ENCODE measurements at regions not wholly inside any gene's neighbourhood (a gene's known extent, or its start where the extent isn't known, plus 50 kb on each side); places are given as distances from the start of the nearest gene placed in this dataset.
"Not testable (repeated sequence)": the region's sequence is repeated elsewhere in the genome, so short reads cannot be mapped to it uniquely, and the experiment has no call there.

DNA sequence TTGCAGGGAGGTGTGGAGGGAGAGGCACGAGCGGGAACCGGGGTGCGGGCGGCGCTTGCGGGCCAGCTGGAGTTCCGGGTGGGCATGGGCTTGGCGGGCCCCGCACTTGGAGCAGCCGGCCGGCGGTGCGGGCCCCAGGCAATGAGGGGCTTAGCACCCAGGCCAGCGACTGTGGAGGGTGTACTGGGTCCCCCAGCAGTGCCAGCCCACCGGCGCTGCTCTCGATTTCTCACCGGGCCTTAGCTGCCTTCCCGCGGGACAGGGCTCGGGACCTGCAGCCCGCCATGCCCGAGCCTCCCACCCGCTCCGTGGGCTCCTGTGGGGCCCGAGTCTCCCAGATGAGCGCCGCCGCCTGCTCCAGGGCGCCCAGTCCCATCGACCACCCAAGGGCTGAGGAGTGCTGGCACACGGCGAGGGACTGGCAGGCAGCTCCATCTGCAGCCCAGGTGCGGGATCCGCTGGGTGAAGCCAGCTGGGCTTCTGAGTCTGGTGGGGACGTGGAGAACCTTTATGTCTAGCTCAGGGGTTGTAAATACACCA, 115.9 kb upstream of the NDN start:
- not testable (repeated sequence) for H3K9me3 Mint-ChIP-seq, H3K4me1 Mint-ChIP-seq, H3K27me3 Mint-ChIP-seq, H3K27ac Mint-ChIP-seq, H3K36me3 Mint-ChIP-seq, DNase-seq, H3K4me3 Mint-ChIP-seq

DNA sequence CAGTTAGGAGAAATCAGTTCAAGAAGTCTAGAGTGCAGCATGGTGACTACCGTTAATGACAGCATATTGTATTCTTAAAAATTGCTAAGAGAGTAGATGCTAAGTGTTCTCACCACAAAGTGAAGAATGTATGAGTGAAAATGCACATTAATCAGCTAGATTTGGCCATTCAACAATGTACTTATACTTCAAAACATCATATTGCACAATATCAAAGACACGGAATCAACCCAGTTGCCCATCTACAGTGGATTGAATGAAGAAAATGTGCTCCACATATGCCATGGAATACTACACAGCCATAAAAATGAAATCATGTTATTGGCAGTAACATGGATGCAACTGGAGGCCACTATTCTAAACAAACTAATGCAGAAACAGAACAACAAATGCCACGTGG, 119.9 kb upstream of the NDN start:
- Mint-ChIP-seq H3K27ac (no peak overlapping the region), H3K27me3 (no peaks in the 10 kb centered on the region), H3K4me3 (no peak overlapping the region), H3K9me3 (no peaks in the 10 kb centered on the region), H3K4me1 (no peaks in the 10 kb centered on the region), H3K36me3 (no peaks in the 10 kb centered on the region)
- DNase-seq, result no peak

DNA sequence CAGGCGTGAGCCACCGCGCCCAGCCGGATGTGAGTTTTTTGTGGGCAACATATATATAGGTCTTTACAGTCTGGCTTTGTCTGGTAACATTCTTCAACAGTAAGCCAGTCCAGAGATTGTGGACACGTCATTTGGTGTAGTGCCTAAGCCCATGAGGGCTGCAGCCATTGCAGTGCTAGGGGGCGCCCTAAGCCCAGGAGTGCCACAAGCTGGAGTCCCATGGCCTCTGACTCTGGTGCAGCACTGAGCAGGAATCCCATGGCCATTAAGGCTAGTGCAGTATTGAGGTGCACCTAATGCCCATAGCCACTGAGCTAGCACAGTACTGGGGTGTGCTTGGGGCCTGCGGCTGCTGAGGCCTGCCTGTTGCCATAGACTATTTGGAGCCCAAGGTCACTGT, 136.4 kb upstream of the NDN start:
- Mint-ChIP-seq H3K27ac (no peak overlapping the region), H3K4me3 (no peak overlapping the region), H3K36me3 (no peaks in the 10 kb centered on the region), H3K9me3 (peaks cover 4% of the 10 kb centered on the region), H3K4me1 (no peaks in the 10 kb centered on the region), H3K27me3 (no peaks in the 10 kb centered on the region)
- DNase-seq, result no peak

DNA sequence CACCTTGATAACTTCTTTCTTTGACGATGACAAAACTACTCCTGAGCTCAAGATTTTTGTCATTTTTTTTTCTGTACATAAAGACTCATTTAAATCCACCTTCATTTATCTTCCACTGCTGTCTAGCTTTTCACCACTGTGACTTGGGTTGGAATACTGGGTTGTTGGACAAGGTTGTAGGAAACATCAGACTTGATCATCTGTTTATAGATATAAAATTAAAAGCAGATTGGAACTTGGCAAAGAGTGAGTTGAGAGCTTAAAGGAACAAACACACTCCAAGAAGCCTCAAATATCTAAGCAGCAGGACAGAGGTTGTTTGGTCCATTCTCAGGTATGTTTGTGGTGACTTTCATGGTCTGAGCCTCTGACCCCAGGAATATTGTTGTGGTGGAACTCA, 141.7 kb upstream of the NDN start:
- Mint-ChIP-seq H3K27ac (no peak overlapping the region), H3K36me3 (no peaks in the 10 kb centered on the region), H3K9me3 (peaks cover 2% of the 10 kb centered on the region), H3K4me3 (no peak overlapping the region), H3K27me3 (no peaks in the 10 kb centered on the region), H3K4me1 (no peaks in the 10 kb centered on the region)
- DNase-seq, result no peak

DNA sequence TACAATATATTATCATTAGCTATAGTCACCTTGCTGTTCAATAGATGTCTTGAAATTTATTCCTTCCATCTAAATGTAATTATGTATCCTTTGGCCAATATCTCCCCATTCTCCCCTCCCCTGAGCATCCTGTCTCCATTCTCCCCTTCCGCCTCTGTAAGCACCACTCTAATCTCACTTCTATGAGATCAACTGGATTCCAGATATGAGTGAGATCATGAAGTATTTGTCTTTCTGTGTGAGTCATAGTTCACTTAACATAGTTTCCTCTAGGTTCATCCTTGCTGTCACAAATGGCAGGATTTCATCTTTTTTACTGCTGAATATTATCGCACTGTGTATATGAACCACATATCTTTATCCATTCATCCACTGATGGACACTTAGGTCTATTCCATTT, 148.8 kb upstream of the NDN start:
- no peaks in the 10 kb centered on the region for H3K4me1 Mint-ChIP-seq
- no peaks in the 10 kb centered on the region for H3K27me3 Mint-ChIP-seq
- H3K9me3 Mint-ChIP-seq, result peaks cover 8% of the 10 kb centered on the region
- H3K27ac Mint-ChIP-seq, result no peak overlapping the region
- no peak for DNase-seq
- no peaks in the 10 kb centered on the region for H3K36me3 Mint-ChIP-seq
- H3K4me3 Mint-ChIP-seq, result no peak overlapping the region

DNA sequence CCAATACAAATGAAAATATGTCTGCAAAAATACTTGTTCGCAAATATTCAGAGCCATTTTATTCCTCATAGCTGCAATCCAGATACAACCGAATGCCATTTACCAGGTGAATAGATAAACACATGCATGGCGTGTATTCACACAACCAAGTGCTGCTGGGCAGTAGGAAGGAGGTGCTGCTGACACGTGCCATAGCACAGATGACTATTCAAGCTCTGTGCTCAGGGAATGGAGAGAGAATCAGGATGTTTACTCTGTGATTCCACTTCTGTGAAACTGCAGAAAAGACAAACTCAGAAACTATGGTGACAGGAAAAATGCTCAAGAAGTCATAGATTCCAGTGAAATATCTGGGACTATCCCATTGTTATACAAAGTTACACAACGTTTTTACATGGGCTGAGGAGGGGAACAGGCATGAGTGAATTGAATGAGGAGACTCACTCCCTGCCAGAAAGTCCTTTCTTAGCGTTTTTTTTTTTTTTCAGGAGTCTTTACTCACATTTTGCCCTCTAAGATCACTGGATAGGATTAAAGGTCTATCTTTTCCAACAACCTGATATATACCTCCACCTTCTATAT, 152.9 kb upstream of the NDN start:
- H3K36me3 Mint-ChIP-seq, result no peaks in the 10 kb centered on the region
- no peak overlapping the region for H3K27ac Mint-ChIP-seq
- H3K9me3 Mint-ChIP-seq, result peaks cover 9% of the 10 kb centered on the region
- no peak for DNase-seq
- no peak overlapping the region for H3K4me3 Mint-ChIP-seq
- H3K4me1 Mint-ChIP-seq, result no peaks in the 10 kb centered on the region
- H3K27me3 Mint-ChIP-seq, result no peaks in the 10 kb centered on the region

DNA sequence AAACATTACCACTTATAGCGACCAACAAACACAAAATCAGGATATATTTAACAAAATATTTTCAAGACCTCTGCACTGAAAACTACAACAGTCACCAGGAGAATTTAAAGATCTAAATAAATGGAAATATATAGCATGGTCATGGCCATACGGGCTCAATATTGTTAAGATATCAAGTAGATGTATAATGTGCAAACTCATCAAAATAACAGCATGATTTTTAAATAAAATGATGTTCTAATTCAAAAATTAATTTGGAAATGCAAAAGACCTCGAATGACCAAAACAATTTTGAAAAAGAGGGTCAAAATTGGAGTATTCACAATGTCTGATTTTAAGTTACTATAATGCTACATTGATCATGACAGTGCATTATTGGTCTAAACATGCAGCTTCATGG, 159.1 kb upstream of the NDN start:
- no peaks in the 10 kb centered on the region for H3K4me1 Mint-ChIP-seq
- no peaks in the 10 kb centered on the region for H3K27me3 Mint-ChIP-seq
- no peaks in the 10 kb centered on the region for H3K36me3 Mint-ChIP-seq
- DNase-seq, result no peak
- H3K27ac Mint-ChIP-seq, result no peak overlapping the region
- peaks cover 8% of the 10 kb centered on the region for H3K9me3 Mint-ChIP-seq
- H3K4me3 Mint-ChIP-seq, result no peak overlapping the region

DNA sequence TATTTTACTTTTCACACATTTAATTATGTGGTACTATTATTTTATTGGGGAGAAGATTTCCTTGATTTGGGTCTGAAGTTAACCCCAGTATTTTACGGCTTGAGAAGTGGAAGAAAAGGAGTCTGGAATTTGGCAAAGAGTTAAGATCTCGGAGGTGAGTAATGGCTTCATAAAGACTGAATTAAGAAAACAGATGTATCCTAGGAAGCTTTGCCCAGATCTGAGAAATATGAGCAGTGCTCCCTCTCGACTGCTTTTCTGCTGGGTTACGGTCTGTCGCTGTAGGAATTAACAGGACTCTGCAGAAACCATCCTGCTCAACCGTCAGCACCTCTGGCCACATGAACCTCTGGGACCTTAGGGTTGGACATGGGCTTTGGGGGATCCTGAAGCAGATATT, 163.6 kb upstream of the NDN start:
- H3K27ac Mint-ChIP-seq, result no peak overlapping the region
- no peaks in the 10 kb centered on the region for H3K27me3 Mint-ChIP-seq
- H3K9me3 Mint-ChIP-seq, result peaks cover 3% of the 10 kb centered on the region
- no peak overlapping the region for H3K4me3 Mint-ChIP-seq
- no peaks in the 10 kb centered on the region for H3K4me1 Mint-ChIP-seq
- DNase-seq, result no peak
- no peaks in the 10 kb centered on the region for H3K36me3 Mint-ChIP-seq

DNA sequence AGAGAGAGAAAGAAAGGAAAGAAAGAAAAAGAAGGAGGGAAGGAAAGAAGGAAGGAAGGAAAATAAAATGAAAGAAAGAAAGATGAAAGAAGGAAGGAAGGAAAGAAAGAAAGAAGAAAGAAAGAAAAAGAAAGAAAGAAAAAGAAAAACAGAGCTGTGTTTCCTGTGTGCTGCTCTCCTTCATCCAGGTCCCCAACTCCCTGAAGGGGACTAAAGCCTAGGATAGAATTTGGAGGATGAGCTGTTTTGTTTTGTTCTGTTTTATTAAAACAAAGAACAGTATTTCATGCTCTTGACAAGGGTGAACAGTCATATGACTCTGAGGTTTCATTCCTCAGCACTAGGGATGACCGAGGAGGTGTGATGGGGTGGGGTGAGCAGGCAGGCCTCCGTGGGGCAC, 164.8 kb upstream of the NDN start:
- H3K4me3 Mint-ChIP-seq, result no peak overlapping the region
- DNase-seq, result no peak
- no peak overlapping the region for H3K27ac Mint-ChIP-seq
- H3K36me3 Mint-ChIP-seq, result no peaks in the 10 kb centered on the region
- no peaks in the 10 kb centered on the region for H3K4me1 Mint-ChIP-seq
- peaks cover 8% of the 10 kb centered on the region for H3K27me3 Mint-ChIP-seq
- H3K9me3 Mint-ChIP-seq, result peaks cover 3% of the 10 kb centered on the region

DNA sequence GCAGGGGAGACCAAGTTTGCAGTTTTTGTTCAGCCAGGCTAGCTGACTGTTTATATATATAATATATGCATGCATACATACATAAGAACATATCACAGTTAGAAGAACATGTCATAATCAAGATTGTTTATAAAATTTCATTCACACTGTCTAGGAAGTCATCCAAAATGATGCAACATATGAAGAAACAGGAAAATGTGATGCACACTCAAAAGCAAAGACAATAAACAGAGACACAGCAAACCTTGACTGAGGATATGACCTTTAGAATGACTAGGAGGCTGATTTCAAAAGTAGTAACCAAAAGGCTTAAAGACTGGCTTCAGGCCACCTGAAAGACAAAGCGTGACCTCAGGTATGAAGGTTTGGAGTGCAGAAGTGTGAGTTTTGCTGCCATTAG, 166.2 kb upstream of the NDN start:
- peaks cover 3% of the 10 kb centered on the region for H3K9me3 Mint-ChIP-seq
- no peak overlapping the region for H3K4me3 Mint-ChIP-seq
- no peaks in the 10 kb centered on the region for H3K36me3 Mint-ChIP-seq
- H3K27ac Mint-ChIP-seq, result no peak overlapping the region
- H3K27me3 Mint-ChIP-seq, result peaks cover 12% of the 10 kb centered on the region
- no peaks in the 10 kb centered on the region for H3K4me1 Mint-ChIP-seq
- DNase-seq, result no peak

DNA sequence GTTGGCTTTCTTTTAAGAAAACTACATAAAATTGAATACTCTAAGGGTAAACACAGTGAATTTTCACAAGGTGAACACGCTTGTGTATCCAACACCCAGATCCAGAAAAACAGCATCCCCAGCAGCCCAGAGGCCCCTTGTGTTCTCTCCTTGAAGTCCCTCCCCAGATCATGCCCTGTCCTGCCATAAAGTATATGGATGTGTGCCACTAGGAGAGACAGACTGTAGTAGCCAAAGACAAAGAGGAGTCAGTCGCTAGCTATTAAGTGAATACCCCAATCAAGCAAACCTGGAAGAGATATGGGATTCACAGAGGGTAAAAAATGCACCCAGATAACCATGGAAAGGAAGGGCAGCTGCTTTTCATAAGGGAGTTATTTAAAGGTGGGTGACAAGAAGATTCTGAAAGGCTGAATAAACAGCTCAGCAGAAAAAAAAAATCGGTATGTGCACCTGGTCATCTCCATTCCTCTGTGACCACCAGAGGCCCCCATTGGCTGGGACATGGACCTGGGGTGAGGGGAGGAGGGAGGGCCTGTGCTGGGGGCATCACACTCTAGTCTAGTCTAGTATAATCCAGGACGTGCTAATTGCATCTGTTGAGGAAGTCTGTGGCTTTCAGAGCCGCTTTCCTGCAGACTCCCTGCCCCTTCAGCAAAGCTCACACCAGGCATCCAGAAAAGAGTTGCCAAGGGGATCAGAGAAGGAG, 167.3 kb upstream of the NDN start:
- Mint-ChIP-seq H3K4me3 (no peak overlapping the region), H3K27ac (no peak overlapping the region), H3K4me1 (no peaks in the 10 kb centered on the region), H3K27me3 (peaks cover 12% of the 10 kb centered on the region), H3K9me3 (no peaks in the 10 kb centered on the region), H3K36me3 (no peaks in the 10 kb centered on the region)
- DNase-seq, result no peak

DNA sequence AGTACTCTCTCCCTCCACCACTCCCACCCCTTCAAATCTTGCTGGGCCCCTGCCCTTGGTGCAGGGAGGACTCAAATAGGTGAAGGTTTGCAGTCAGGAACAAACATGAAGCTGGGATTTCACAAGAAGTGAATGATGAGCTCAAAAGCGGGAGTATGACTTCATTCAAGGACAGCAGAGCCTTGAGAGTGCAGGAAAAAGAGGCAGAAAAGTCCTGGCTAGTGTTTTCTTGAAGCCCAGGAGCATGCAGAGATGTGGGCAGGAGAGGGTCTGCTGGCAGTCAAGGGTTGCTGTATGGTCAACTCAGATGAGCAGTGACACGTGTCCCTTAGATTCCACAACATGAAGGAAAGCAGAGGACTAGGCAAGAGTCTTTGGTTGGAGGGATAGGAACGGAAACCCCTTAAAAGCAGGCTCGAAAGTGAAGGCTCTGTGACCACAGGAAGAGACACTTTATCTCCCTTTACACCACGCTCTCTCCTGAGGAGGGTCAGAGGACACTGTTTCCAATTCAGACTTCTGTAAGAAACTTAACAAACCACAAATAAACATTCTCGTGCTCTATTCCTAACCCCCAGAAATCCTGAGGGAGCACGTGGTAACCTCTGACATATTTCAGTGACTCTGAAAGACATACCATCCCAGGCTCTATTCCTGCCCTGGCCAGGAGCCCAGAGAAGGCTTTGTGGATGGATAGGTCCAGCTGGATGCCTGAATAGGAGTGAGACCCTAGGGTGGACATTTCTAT, 168.0 kb upstream of the NDN start:
- H3K27ac Mint-ChIP-seq, result no peak overlapping the region
- H3K9me3 Mint-ChIP-seq, result no peaks in the 10 kb centered on the region
- peaks cover 13% of the 10 kb centered on the region for H3K27me3 Mint-ChIP-seq
- H3K4me3 Mint-ChIP-seq, result no peak overlapping the region
- no peaks in the 10 kb centered on the region for H3K4me1 Mint-ChIP-seq
- no peak for DNase-seq
- H3K36me3 Mint-ChIP-seq, result no peaks in the 10 kb centered on the region

DNA sequence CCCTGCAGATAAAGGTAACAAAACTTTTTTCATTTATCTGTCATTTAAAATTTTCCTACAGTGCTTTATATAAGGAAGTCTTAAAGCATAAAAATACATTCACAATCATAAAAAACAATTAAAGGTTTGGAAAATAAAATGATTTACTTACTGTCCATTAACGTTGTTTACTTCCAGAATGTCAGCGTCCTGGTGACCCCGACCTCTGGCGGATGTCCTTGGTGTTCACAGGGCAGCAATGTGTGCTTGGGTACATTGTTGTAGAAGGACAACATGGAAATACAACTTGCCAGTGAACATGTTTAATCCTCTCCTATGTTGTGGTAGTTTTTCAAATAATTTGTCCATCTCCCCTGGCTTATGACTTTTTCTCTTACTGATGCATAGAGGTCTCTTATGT, 168.8 kb upstream of the NDN start:
- DNase-seq, result no peak
- H3K27ac Mint-ChIP-seq, result no peak overlapping the region
- H3K4me3 Mint-ChIP-seq, result no peak overlapping the region
- H3K4me1 Mint-ChIP-seq, result no peaks in the 10 kb centered on the region
- H3K9me3 Mint-ChIP-seq, result no peaks in the 10 kb centered on the region
- H3K36me3 Mint-ChIP-seq, result no peaks in the 10 kb centered on the region
- peaks cover 17% of the 10 kb centered on the region for H3K27me3 Mint-ChIP-seq

DNA sequence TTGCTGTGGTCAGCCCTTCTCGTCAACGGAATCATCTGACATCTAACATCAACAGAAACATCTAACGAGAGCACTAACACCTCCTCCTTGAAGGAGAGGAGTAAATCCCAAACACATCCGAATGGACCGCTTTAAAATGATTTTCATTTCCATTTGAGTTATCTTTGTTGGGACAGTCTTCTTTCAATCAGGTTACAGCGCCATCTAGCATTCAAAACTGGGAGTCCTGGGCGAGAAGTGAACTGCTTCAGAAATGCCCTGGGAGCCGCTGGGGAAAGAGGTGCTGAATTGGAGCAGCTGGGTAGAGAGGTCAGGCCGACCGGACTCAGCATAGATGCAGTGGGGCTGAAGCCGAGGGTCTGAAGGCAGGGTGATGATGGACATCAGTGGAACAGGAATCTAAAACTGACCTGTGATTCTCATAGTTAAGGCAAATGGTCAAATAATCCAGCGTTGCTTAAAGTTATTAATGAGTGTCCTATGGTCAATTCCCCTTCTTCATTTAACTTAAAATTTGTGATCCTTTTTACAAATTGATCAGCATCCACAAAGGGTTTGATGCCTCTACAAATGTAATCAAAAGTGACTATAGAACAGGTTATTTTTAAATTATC, 170.0 kb upstream of the NDN start:
- no peaks in the 10 kb centered on the region for H3K9me3 Mint-ChIP-seq
- no peak overlapping the region for H3K4me3 Mint-ChIP-seq
- no peaks in the 10 kb centered on the region for H3K36me3 Mint-ChIP-seq
- no peak overlapping the region for H3K27ac Mint-ChIP-seq
- H3K4me1 Mint-ChIP-seq, result no peaks in the 10 kb centered on the region
- peaks cover 17% of the 10 kb centered on the region for H3K27me3 Mint-ChIP-seq
- DNase-seq, result no peak

DNA sequence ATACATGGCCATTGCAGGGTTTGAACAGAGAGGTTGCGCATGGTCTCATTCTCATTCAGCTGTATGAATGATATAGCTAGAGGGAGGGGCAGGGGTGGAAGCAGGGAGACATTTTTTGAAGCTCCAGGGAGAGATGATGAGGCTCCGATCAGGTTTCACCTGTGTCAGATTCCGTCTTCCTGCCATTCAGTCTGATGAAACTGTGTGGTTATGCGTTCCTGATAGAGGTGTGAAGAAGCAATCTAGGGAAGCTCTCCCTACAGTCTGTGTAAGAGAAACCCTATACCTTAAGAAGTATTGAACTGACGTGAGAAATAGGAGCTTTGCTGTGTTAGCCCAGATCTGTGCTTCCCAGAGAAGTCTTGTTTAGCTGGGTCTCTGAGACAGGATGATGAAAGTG, 171.9 kb upstream of the NDN start:
- no peak for DNase-seq
- Mint-ChIP-seq H3K4me3 (no peak overlapping the region), H3K36me3 (no peaks in the 10 kb centered on the region), H3K27me3 (peaks cover 17% of the 10 kb centered on the region), H3K9me3 (no peaks in the 10 kb centered on the region), H3K27ac (no peak overlapping the region), H3K4me1 (no peaks in the 10 kb centered on the region)
